Transverse colon (tissue), 4 donors: ENCODE measurements at regions not wholly inside any gene's neighbourhood (a gene's known extent, or its start where the extent isn't known, plus 50 kb on each side); places are given as distances from the start of the nearest gene placed in this dataset.
"Not testable (repeated sequence)": the region's sequence is repeated elsewhere in the genome, so short reads cannot be mapped to it uniquely, and the experiment has no call there.

Source experiments
- DNase-seq: peaks from one replicate; pipeline ENCODE4 v3.0.0-alpha.2; 2019
- H3K27ac ChIP-seq, 4 donors: fragments of 200-600 bp; sonication (generic); 2 replicates each; pipeline ENCODE4 v1.5.1; 2016 to 2018; ENCODE audit warnings: inconsistent platforms in 4 of 4
- H3K27me3 ChIP-seq: fragments of 200-600 bp; sonication (generic); 2 replicates; pipeline ENCODE4 v1.5.1; 2017; ENCODE audit warnings: inconsistent platforms
- H3K36me3 ChIP-seq, 4 donors: fragments of 200-600 bp; sonication (generic); 2 replicates each; pipeline ENCODE4 v1.5.1; 2017 to 2019; ENCODE audit warnings: inconsistent platforms in 4 of 4
- H3K4me1 ChIP-seq, 4 donors: fragments of 200-600 bp; sonication (generic); 2 replicates each; pipeline ENCODE4 v1.5.1; 2017 to 2020; ENCODE audit warnings: inconsistent platforms in 4 of 4
- H3K4me3 ChIP-seq, 4 donors: fragments of 200-600 bp; sonication (generic); 1 replicate in 1 of 4; 2 replicates in 3 of 4; pipeline versions ENCODE4 v1.5.1 to v1.6.1; 2017 to 2019; ENCODE audit warnings: inconsistent platforms in 4 of 4
- H3K9me3 ChIP-seq, 2 donors: fragments of 200-600 bp; sonication (generic); 2 replicates each; pipeline ENCODE4 v1.5.1; 2017 to 2019; ENCODE audit warnings: inconsistent platforms in 2 of 2
- CTCF ChIP-seq, 5 experiments: fragments of 200-600 bp in 3 of 5; fragments of 450-650 bp in 2 of 5; sonication (generic) in 3 of 5; IDR thresholded peaks; 1 replicate in 2 of 5; 2 replicates in 3 of 5; pipeline ENCODE4 v1.5.1; 2016 to 2017; ENCODE audit warnings: antibody characterized with exemption in 5 of 5, inconsistent platforms in 3 of 5, mild to moderate bottlenecking in 2 of 5, moderate library complexity in 1 of 5
- EP300 ChIP-seq: sonication (generic); formaldehyde crosslinking; IDR thresholded peaks from one replicate; pipeline ENCODE4 v1.6.1; 2017; ENCODE audit warnings: antibody characterized with exemption, low read depth
- POLR2A ChIP-seq: fragments of 450-650 bp; IDR thresholded peaks from one replicate; pipeline ENCODE4 v1.6.1; 2016; ENCODE audit warnings: antibody characterized with exemption, mild to moderate bottlenecking, moderate library complexity
- POLR2AphosphoS5 ChIP-seq, 3 donors: sonication (generic); formaldehyde crosslinking; IDR thresholded peaks; one replicate each; pipeline ENCODE4 v1.6.1; 2016; ENCODE audit warnings: antibody characterized with exemption in 3 of 3
- WGBS, 2 donors: methylation state at CpG; one replicate each; pipeline ENCODE4 v1.1.5; 2018; ENCODE audit warnings: low coverage in 1 of 2; 5-methylcytosine and 5-hydroxymethylcytosine counted together
- in situ Hi-C, 4 donors: fragments of 200-750 bp; cut with MboI; loops; one replicate each; pipeline versions ENCODE4 v1.15.0 to v1.15.1; 2017; ENCODE audit warnings: low sequenced_read_pairs in 3 of 4, low pct_ligation_motif_present in 1 of 4, low pct_unique_long_range_greater_than_20kb in 1 of 4
- intact Hi-C: fragments of 100-400 bp; cut with DNase I; formaldehyde crosslinking; loops from one replicate; pipeline ENCODE4 v1.15.1; 2023; ENCODE audit warnings: low total_unique reads

GRCh38 chr1:69103705-69104385 lies 463.9 kb upstream of the LRRC7 start:
- Histone ChIP-seq H3K27me3 (no peaks in the 10 kb centered on the region), H3K4me3 (no peak overlapping the region), H3K36me3 (no peaks in the 10 kb centered on the region), H3K27ac (no peak overlapping the region), H3K4me1 (no peaks in the 10 kb centered on the region), H3K9me3 (no peaks in the 10 kb centered on the region)
- in situ Hi-C loops (no loop called here), intact Hi-C loops (no loop called here)
- 53 to 56% methylated on average over 2 of the region's 2 CpGs for WGBS, 2 donors
- no peak for TF ChIP-seq POLR2AphosphoS5 (IDR thresholded peaks at IDR 0.05)
- no peak for TF ChIP-seq EP300
- TF ChIP-seq POLR2A = no peak
- TF ChIP-seq CTCF (IDR thresholded peaks at IDR 0.05) = no peak
- DNase-seq = no peak

- no peak for DNase-seq
- H3K36me3 ChIP-seq = no peaks in the 10 kb centered on the region
- in situ Hi-C loops (no loop called here), intact Hi-C loops (no loop called here)
- H3K27me3 ChIP-seq = no peaks in the 10 kb centered on the region
- H3K9me3 ChIP-seq = no peaks in the 10 kb centered on the region
- no peak overlapping the region for H3K27ac ChIP-seq
- no peak overlapping the region for H3K4me3 ChIP-seq
- no peak for TF ChIP-seq EP300
- no peak for TF ChIP-seq POLR2A
- TF ChIP-seq CTCF (IDR thresholded peaks at IDR 0.05) = no peak
- TF ChIP-seq POLR2AphosphoS5 (IDR thresholded peaks at IDR 0.05) = no peak
- H3K4me1 ChIP-seq = no peaks in the 10 kb centered on the region
These were observed 462.8 kb upstream of the LRRC7 start for GRCh38 chr1:69104894-69105293.

GRCh38 chr1:69109277-69109676 lies 458.4 kb upstream of the LRRC7 start:
- Histone ChIP-seq H3K36me3 (no peaks in the 10 kb centered on the region), H3K9me3 (no peaks in the 10 kb centered on the region), H3K27me3 (no peaks in the 10 kb centered on the region), H3K4me1 (no peaks in the 10 kb centered on the region), H3K4me3 (no peak overlapping the region), H3K27ac (no peak overlapping the region)
- in situ Hi-C loops = no loop called here
- TF ChIP-seq POLR2A (no peak), POLR2AphosphoS5 (IDR thresholded peaks at IDR 0.05) (no peak), CTCF (IDR thresholded peaks at IDR 0.05) (no peak), EP300 (no peak)
- 83 to 100% methylated on average over 2 to 4 of the region's 4 CpGs for WGBS, 2 donors
- intact Hi-C loops = no loop called here
- DNase-seq = no peak

GRCh38 chr1:69110851-69111250 lies 456.9 kb upstream of the LRRC7 start:
- H3K36me3 ChIP-seq = no peaks in the 10 kb centered on the region
- DNase-seq = no peak

GRCh38 chr1:69120126-69120741 lies 447.5 kb upstream of the LRRC7 start:
- H3K4me1 ChIP-seq, DNase-seq, H3K4me3 ChIP-seq, H3K27ac ChIP-seq, intact Hi-C loops, H3K9me3 ChIP-seq, in situ Hi-C loops, H3K36me3 ChIP-seq, H3K27me3 ChIP-seq: not testable (repeated sequence)
- 92 to 98% methylated on average over 10 to 24 of the region's 24 CpGs for WGBS, 2 donors

More at GRCh38 chr1:69110851-69111250, 456.9 kb upstream of the LRRC7 start:
- Histone ChIP-seq H3K9me3 (no peaks in the 10 kb centered on the region), H3K27ac (no peak overlapping the region), H3K4me1 (no peaks in the 10 kb centered on the region), H3K27me3 (no peaks in the 10 kb centered on the region), H3K4me3 (no peak overlapping the region)
- in situ Hi-C loops (no loop called here), intact Hi-C loops (no loop called here)
- 75 to 84% methylated on average over 1 of the region's 1 CpG for WGBS, 2 donors
- no peak for TF ChIP-seq POLR2AphosphoS5 (IDR thresholded peaks at IDR 0.05)
- TF ChIP-seq POLR2A = no peak
- TF ChIP-seq CTCF (IDR thresholded peaks at IDR 0.05) = no peak
- TF ChIP-seq EP300 = no peak
